ENCODE measurements at regions not wholly inside any gene's neighbourhood (a gene's known extent, or its start where the extent isn't known, plus 50 kb on each side); places are given as distances from the start of the nearest gene placed in this dataset.

DNA sequence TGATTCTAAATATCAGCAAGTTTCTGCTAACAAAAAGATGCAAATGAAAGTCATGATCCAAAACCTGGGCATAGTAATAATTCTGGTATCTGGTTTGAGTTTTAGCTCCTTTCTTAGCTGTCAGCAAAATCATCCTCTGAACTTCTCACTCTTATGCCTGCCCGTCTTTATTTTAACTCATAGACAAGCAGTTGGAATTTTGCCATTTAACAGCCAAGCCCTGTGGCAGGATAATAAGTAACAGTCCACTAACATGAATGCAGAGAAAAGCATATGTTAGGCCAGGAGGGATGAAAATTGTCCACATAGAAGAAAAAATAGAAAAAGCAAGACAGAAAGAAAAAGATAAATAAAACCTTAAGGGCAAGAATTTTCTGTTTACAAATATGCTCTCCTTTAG, 170.0 kb upstream of the LAMA2 start:
- Mint-ChIP-seq H3K27me3 (ENCODE audit: low read depth) (no peaks in the 10 kb centered on the region), H3K4me1 (no peaks in the 10 kb centered on the region; a peak in 1 of 4 replicates), H3K9me3 (no peaks in the 10 kb centered on the region), H3K36me3 (ENCODE audit: insufficient read depth in 1 of 3, low read depth in 3 of 3) (no peaks in the 10 kb centered on the region), H3K27ac (no peak overlapping the region), H3K4me3 (no peak overlapping the region)
- no peak for DNase-seq
- Histone ChIP-seq H3K4me1 (ENCODE audit: insufficient read depth, low read length) (no peaks in the 10 kb centered on the region), H3K4ac (ENCODE audit: low read depth, low read length) (no peak overlapping the region), H3K79me2 (ENCODE audit: insufficient read depth, low read length) (no peaks in the 10 kb centered on the region), H3K9me3 (ENCODE audit: control insufficient read depth, low read depth, low read length) (no peaks in the 10 kb centered on the region), H2BK12ac (ENCODE audit: insufficient read length, low read depth, low read length) (no peak overlapping the region), H2BK20ac (ENCODE audit: low read depth, low read length, poor library complexity, severe bottlenecking) (no peak overlapping the region), H3T11ph (ENCODE audit: low read length) (no peak overlapping the region), H4K91ac (ENCODE audit: insufficient read length, low read depth, low read length) (no peak overlapping the region), H3K23me2 (ENCODE audit: insufficient read length, low read depth, low read length, poor library complexity, severe bottlenecking) (no peaks in the 10 kb centered on the region), H2AFZ (ENCODE audit: low read length) (no peak overlapping the region), H3K4me2 (ENCODE audit: insufficient read depth, insufficient read length, low read length) (no peak overlapping the region), H4K5ac (ENCODE audit: insufficient read length, low read depth, low read length) (no peak overlapping the region), H3K79me1 (ENCODE audit: insufficient read depth, low read depth, low read length, poor library complexity, severe bottlenecking) (no peaks in the 10 kb centered on the region), H2BK120ac (ENCODE audit: low read depth, low read length, poor library complexity, severe bottlenecking) (no peak overlapping the region), H3K27ac (ENCODE audit: insufficient read length, low read depth, low read length) (no peak overlapping the region), H2AK5ac (ENCODE audit: insufficient read length, low read length) (no peak overlapping the region), H4K8ac (replicated peaks; ENCODE audit: insufficient read length, low read depth, low read length) (no peak overlapping the region), H3K18ac (ENCODE audit: insufficient read length, low read depth, low read length) (no peak overlapping the region), H2BK15ac (ENCODE audit: low read depth, low read length) (no peak overlapping the region), H4K20me1 (ENCODE audit: control insufficient read depth, insufficient read depth, insufficient read length) (no peaks in the 10 kb centered on the region), H3K56ac (ENCODE audit: insufficient read length, low read depth, low read length) (no peak overlapping the region), H3K9ac (ENCODE audit: extremely low read depth, insufficient read length, low read length) (no peak overlapping the region), H3K27me3 (ENCODE audit: insufficient read depth, low read length) (no peaks in the 10 kb centered on the region), H2BK5ac (ENCODE audit: insufficient read length, low read length) (no peak overlapping the region), H3K23ac (ENCODE audit: insufficient read length, low read depth, low read length) (no peak overlapping the region), H3K14ac (ENCODE audit: insufficient read depth, low read length) (no peak overlapping the region)
- TF ChIP-seq, protein P1, sequence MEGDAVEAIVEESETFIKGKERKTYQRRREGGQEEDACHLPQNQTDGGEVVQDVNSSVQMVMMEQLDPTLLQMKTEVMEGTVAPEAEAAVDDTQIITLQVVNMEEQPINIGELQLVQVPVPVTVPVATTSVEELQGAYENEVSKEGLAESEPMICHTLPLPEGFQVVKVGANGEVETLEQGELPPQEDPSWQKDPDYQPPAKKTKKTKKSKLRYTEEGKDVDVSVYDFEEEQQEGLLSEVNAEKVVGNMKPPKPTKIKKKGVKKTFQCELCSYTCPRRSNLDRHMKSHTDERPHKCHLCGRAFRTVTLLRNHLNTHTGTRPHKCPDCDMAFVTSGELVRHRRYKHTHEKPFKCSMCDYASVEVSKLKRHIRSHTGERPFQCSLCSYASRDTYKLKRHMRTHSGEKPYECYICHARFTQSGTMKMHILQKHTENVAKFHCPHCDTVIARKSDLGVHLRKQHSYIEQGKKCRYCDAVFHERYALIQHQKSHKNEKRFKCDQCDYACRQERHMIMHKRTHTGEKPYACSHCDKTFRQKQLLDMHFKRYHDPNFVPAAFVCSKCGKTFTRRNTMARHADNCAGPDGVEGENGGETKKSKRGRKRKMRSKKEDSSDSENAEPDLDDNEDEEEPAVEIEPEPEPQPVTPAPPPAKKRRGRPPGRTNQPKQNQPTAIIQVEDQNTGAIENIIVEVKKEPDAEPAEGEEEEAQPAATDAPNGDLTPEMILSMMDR (conservative IDR thresholded peaks at IDR 0.05): no peak
- WGBS (ENCODE audit: extremely low coverage, insufficient read length, low lambda C conversion rate): no CpG with 5 or more reads among the region's 1 CpG
